HL-60 (cell line): ENCODE measurements at regions not wholly inside any gene's neighbourhood (a gene's known extent, or its start where the extent isn't known, plus 50 kb on each side); places are given as distances from the start of the nearest gene placed in this dataset.

Experiments used
- DNase-seq, 2 experiments: peaks; one replicate each; pipeline ENCODE4 v3.0.0-alpha.2; 2010 to 2020; ENCODE audit warnings: low read depth in 1 of 2, low spot score in 1 of 2
- H3K27ac ChIP-seq: fragments of 250-450 bp; sonication (Bioruptor Pico); replicated peaks from 2 replicates; pipeline ENCODE4 v1.5.1; 2020; ENCODE audit warnings: mild to moderate bottlenecking, moderate library complexity
- H3K27me3 ChIP-seq: fragments of 250-450 bp; sonication (Bioruptor Pico); 2 replicates; pipeline ENCODE4 v1.5.1; 2021; ENCODE audit warnings: mild to moderate bottlenecking, moderate library complexity; ENCODE audit not compliant: insufficient read depth, poor library complexity, severe bottlenecking
- H3K4me3 ChIP-seq: replicated peaks from 2 replicates; pipeline ENCODE4 v1.5.1; 2011; ENCODE audit warnings: mild to moderate bottlenecking, control low read depth, low read length; ENCODE audit not compliant: insufficient read depth
- GABPA ChIP-seq: IDR thresholded peaks from 2 replicates; pipeline ENCODE4 v1.6.1; 2012; ENCODE audit warnings: low read depth
- POLR2AphosphoS5 ChIP-seq: IDR thresholded peaks from 2 replicates; pipeline ENCODE4 v1.6.1; 2012; ENCODE audit warnings: low read depth
- SPI1 ChIP-seq: IDR thresholded peaks from 2 replicates; pipeline ENCODE4 v1.6.1; 2012; ENCODE audit warnings: low read depth, mild to moderate bottlenecking, borderline replicate concordance
- TF ChIP-seq, protein P1 (sequence below): IDR thresholded peaks from 2 replicates; pipeline ENCODE4 v1.6.1; 2012; ENCODE audit warnings: low read depth; ENCODE audit not compliant: insufficient replicate concordance
- TF ChIP-seq, protein P2 (sequence below): IDR thresholded peaks from one replicate; pipeline ENCODE4 v1.5.1; 2011; ENCODE audit warnings: low read length, control low read depth, inconsistent platforms; ENCODE audit not compliant: insufficient read depth

DNA sequence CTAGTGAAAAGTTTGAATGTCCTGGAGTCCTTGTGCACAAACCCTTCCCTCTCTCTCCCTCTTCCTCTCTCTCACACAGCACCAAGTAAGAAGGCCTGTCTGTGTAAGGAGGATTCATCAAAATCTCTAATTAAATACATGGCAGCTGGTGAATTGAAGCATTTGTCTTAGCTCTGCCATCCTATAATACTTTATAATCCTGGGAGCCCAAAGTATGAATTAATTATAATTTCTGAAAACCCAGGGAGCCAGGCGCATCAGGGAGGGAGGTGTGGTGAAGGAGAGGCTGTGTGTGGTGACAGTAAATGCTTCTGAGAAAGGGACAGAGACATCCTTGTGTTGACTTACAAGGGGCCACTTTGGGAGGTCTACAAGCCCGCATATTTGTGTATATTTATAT lies 691.4 kb upstream of the EEF2KMT start:
- Histone ChIP-seq H3K27ac (no peak overlapping the region), H3K27me3 (no peaks in the 10 kb centered on the region), H3K4me3 (no peak overlapping the region)
- TF ChIP-seq, protein P1, sequence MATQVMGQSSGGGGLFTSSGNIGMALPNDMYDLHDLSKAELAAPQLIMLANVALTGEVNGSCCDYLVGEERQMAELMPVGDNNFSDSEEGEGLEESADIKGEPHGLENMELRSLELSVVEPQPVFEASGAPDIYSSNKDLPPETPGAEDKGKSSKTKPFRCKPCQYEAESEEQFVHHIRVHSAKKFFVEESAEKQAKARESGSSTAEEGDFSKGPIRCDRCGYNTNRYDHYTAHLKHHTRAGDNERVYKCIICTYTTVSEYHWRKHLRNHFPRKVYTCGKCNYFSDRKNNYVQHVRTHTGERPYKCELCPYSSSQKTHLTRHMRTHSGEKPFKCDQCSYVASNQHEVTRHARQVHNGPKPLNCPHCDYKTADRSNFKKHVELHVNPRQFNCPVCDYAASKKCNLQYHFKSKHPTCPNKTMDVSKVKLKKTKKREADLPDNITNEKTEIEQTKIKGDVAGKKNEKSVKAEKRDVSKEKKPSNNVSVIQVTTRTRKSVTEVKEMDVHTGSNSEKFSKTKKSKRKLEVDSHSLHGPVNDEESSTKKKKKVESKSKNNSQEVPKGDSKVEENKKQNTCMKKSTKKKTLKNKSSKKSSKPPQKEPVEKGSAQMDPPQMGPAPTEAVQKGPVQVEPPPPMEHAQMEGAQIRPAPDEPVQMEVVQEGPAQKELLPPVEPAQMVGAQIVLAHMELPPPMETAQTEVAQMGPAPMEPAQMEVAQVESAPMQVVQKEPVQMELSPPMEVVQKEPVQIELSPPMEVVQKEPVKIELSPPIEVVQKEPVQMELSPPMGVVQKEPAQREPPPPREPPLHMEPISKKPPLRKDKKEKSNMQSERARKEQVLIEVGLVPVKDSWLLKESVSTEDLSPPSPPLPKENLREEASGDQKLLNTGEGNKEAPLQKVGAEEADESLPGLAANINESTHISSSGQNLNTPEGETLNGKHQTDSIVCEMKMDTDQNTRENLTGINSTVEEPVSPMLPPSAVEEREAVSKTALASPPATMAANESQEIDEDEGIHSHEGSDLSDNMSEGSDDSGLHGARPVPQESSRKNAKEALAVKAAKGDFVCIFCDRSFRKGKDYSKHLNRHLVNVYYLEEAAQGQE: no peak
- TF ChIP-seq, protein P2, sequence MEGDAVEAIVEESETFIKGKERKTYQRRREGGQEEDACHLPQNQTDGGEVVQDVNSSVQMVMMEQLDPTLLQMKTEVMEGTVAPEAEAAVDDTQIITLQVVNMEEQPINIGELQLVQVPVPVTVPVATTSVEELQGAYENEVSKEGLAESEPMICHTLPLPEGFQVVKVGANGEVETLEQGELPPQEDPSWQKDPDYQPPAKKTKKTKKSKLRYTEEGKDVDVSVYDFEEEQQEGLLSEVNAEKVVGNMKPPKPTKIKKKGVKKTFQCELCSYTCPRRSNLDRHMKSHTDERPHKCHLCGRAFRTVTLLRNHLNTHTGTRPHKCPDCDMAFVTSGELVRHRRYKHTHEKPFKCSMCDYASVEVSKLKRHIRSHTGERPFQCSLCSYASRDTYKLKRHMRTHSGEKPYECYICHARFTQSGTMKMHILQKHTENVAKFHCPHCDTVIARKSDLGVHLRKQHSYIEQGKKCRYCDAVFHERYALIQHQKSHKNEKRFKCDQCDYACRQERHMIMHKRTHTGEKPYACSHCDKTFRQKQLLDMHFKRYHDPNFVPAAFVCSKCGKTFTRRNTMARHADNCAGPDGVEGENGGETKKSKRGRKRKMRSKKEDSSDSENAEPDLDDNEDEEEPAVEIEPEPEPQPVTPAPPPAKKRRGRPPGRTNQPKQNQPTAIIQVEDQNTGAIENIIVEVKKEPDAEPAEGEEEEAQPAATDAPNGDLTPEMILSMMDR: no peak
- TF ChIP-seq SPI1 (no peak), GABPA (no peak), POLR2AphosphoS5 (no peak)
- no peak for DNase-seq

DNA sequence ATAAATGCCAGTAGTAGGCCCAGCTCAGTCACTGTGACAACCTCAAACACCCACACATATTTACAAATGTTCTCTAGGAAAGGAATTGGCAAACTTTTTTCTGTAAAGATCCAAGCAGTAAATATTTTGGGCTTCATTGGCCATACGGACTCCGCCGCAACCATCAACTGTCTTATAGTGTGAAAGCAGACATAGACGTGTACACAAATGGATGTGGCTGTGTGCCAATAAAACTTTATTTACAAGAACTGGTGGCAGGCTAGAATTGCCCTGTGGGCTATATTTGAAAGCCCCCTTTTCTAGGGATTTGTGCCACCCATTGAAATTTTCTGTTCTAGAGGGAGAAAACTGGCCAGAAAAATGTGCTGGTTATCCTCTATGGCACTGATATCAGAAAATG lies 683.8 kb upstream of the EEF2KMT start:
- TF ChIP-seq, protein P2: no peak
- no peak for TF ChIP-seq SPI1
- TF ChIP-seq, protein P1: no peak
- TF ChIP-seq POLR2AphosphoS5: no peak
- no peak for TF ChIP-seq GABPA
- Histone ChIP-seq H3K27me3 (no peaks in the 10 kb centered on the region), H3K27ac (no peak overlapping the region), H3K4me3 (no peak overlapping the region)
- no peak for DNase-seq

DNA sequence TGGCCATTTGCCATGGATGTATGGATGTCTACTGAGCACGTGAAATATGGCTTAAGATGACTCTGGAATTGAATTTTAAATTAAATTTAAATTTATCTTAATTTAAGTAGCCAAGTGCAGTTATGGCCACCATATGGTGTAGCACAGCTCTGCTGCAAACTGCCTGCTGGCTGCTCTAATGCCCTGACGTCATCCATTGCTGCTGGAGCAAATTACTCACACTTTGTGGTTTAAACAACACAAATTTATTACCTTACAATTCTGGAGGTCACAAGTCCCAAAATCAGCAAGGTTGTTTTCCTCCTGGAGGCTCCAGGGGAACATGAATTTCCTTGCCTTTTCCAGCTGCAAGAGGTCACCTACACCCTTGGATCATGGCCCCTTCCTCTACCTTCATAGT lies 679.3 kb upstream of the EEF2KMT start:
- Histone ChIP-seq H3K27ac (no peak overlapping the region), H3K27me3 (no peaks in the 10 kb centered on the region), H3K4me3 (no peak overlapping the region)
- DNase-seq: no peak
- TF ChIP-seq SPI1: no peak
- TF ChIP-seq, protein P1: no peak
- no peak for TF ChIP-seq POLR2AphosphoS5

DNA sequence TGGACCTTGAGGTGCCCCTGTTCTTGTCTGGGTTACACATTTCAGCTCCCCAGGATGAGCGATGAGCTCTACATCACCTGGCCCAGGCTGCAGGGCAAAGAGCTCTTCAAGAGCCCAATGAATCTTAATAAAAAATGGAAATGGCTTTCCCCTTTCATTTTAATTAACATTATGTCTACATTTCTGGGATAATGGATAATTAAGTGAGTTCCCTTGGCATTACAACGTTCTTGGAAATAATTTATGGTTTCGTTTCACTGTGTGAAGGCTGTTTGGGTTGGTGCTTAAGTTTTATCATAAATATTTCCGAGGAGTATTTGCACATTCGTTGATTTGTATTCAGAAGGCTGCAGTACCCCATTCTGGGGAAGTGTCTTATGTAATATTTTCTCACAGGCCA lies 678.3 kb upstream of the EEF2KMT start:
- TF ChIP-seq POLR2AphosphoS5 (no peak), GABPA (no peak), SPI1 (no peak)
- TF ChIP-seq, protein P2: no peak
- TF ChIP-seq, protein P1: no peak
- H3K27me3 ChIP-seq: no peaks in the 10 kb centered on the region

More for the DNA sequence above, 678.3 kb upstream of the EEF2KMT start:
- no peak overlapping the region for H3K4me3 ChIP-seq
- DNase-seq: no peak
- H3K27ac ChIP-seq: no peak overlapping the region
